AG09319 (cell line): ENCODE measurements at regions not wholly inside any gene's neighbourhood (a gene's known extent, or its start where the extent isn't known, plus 50 kb on each side); places are given as distances from the start of the nearest gene placed in this dataset.
A peak's percentile ranks its signal among the peaks of the same experiment; 100 is the strongest.

Experiments used
- DNase-seq: peaks from one replicate; pipeline ENCODE4 v3.0.0-alpha.2; 2010; ENCODE audit warnings: low read depth; ENCODE audit errors: extremely low read depth
- TF ChIP-seq, protein P1 (sequence below): IDR thresholded peaks from 2 replicates; pipeline ENCODE4 v1.5.1; 2011; ENCODE audit warnings: low read depth, mild to moderate bottlenecking, inconsistent platforms, low read length, moderate library complexity

DNA sequence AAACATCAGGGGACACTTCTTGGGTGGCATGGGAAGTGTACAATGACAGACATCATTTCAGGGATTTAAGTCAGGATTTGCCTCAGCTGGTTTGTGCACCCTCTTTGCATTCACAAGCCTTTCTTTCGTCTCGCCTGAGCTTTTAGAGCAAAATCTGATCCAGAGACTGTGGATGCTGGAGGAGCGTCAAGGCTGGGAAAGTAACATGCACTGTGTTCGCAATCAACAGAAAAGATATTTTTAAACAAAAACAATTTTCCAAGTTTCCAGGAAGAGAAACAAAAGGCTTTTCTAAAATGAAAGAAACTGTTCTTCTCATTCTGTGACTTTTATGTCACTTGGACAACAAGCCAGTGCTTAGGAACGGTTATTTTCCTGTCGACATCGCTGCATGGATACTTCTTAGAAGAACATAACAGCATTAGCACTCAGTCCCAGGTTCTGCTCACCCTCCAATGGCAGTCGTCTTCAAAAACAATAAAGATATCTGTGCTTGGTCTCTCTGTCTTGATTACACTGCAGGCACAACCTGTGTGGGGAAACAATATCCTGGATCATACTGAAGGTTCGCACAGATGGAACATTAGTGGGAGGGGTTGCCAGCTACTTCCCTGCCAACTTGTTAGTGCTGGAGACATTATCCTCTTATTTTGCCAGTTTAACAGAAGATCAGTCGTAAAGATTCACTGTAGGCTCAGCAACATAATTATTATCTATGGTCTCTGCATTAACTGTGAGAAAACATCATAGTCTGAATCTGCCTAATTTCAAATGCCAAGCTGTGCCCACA, 403.3 kb upstream of the ATP2B1 start:
- no peak for DNase-seq
- TF ChIP-seq, protein P1, sequence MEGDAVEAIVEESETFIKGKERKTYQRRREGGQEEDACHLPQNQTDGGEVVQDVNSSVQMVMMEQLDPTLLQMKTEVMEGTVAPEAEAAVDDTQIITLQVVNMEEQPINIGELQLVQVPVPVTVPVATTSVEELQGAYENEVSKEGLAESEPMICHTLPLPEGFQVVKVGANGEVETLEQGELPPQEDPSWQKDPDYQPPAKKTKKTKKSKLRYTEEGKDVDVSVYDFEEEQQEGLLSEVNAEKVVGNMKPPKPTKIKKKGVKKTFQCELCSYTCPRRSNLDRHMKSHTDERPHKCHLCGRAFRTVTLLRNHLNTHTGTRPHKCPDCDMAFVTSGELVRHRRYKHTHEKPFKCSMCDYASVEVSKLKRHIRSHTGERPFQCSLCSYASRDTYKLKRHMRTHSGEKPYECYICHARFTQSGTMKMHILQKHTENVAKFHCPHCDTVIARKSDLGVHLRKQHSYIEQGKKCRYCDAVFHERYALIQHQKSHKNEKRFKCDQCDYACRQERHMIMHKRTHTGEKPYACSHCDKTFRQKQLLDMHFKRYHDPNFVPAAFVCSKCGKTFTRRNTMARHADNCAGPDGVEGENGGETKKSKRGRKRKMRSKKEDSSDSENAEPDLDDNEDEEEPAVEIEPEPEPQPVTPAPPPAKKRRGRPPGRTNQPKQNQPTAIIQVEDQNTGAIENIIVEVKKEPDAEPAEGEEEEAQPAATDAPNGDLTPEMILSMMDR: no peak

DNA sequence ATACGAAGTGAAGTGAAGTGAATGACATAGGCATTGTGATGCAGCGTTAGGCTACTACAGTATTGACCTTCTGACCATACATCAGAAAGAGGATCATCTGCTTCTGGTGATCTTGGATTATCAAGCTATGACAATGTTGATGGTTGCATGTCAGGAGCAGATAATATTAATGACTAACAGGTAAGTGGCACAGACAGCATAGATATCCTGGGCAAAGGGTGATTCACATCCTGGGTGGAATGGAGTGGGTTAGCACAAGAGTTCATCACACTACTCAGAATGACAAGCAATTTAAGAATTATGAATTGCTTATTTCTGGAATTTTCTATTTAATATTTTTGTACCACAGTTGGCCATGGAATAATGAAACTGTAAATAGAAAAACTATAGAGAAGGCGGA, 397.9 kb upstream of the ATP2B1 start:
- TF ChIP-seq, protein P1: no peak
- DNase-seq: no peak

DNA sequence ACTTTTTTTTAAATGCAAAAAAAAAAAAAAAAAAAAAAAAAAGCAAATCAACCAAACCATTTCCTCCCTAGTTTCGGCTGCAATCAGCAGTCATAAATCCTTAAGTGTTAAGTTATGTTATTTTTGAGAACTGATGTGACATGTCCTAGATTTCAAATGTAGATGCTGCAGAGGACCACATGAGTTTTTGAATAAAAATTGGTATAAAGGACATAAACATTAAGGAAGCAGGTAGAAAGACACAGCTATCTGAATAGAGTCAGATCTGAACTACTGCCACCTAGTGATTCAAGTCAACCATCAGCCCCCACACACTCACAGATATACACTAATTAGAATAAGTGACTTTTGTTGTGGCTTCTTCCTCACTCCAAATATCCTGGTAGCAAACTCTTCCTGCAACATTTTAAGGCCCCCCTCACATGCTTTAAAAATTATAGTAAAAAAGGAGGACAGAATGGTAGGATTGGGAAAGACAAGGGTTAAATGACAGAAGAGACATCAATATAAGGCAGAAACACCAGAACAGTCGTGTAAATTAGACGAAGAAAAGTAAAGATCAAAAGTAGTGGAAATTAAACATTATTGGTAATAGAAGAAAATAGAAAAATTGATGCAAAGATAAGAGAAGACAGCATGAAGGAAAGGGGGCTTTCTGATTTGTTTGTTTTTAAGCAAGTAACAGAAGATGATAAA, 394.5 kb upstream of the ATP2B1 start:
- peak; percentile 12 for DNase-seq
- TF ChIP-seq, protein P1: peak; percentile 60

DNA sequence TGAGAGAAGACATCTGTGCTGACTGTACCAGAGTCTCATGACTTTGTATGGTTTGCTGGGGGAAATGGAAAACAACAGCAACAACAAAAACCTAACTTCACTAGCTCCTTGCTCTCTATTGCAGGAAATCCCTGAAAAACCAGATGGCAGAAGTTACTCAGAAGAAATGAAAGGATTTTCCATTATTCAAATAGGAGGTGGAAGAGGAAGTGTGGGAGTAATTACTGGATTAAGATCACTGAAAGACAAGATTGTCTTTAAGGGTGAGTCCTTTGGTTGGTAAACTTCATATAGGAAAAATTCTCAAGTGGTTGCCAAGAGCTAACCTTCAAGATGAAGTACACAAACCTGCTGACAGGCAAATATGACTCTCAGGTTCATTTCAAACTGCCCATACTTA, 391.9 kb upstream of the ATP2B1 start:
- TF ChIP-seq, protein P1: no peak
- DNase-seq: no peak

DNA sequence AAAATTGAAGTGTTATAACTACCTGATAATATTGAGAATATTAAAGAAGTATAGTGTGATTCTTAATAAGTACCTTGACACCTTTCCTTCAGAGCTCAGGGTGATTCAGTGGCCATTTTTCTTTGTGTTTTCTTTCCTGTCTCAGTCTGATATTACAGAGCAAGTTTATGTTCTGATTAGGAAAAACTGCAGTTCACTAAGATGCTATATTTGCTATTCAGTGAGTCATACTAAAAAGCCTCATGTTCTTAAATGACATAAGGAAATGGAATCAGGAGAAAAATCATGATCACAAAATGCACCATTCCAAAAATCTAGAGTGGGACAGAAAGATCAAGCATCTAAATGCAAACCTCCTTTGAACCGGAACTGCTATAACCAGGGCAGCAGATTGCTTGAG, 390.6 kb upstream of the ATP2B1 start:
- TF ChIP-seq, protein P1: no peak
- DNase-seq: no peak

DNA sequence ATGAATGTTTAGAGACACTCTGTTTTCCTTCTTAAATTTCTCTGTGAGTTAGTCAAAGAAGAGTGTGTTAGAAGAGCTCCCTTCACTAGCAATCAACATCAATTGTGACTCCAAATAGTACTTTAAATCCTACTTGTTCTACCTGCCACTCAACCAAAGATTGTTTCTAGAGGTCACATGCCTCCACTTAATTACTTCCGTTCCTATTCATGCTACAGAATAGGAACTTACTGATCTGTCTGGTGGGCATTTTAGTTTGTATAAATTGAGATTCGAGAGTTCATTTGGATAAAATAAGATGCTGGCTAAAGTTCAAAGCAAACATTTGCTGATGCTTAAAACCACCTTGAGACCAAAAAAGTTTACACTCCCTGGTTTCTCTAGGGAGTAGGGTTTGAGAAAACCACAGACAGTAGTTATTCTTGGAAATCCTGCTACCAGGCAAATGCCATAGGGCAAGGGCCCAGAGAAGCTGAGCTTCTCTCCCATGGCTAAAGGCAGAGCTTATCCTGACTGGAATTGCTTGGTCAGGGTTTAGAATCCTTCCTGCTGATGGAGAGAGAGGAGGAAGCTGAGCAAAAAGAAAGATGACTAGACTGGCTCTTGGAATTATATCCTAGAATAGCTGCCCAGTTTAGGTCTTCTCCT, 389.6 kb upstream of the ATP2B1 start:
- DNase-seq: no peak
- TF ChIP-seq, protein P1: no peak

DNA sequence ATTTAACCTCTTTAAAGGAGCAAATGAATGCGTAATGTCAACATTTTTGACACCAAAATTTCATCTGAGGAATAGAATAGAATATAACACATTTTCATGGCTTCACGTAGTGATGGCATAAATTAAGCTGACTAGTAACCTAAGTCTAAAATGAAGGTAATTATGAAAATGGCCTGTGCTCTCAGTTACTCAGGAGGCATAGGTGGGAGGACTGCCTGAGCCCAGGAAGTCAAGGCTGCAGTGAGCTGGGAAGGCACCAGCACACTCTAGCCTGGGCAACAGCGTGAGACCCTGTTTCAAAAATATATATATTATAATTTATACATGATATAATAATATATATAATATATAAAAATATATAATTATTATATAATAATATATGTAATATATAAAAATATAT, 383.2 kb upstream of the ATP2B1 start:
- no peak for DNase-seq
- TF ChIP-seq, protein P1: no peak
